IMR-90 (cell line): ENCODE measurements at regions not wholly inside any gene's neighbourhood (a gene's known extent, or its start where the extent isn't known, plus 50 kb on each side); places are given as distances from the start of the nearest gene placed in this dataset.

ENCODE experiments used
- ATAC-seq: fragments of 200-7000 bp; cut with Tn5 transposase; 2 replicates; pipeline ENCODE4 v1.9.1; 2020; ENCODE audit warnings: low read depth, mild to moderate bottlenecking, moderate library complexity
- BruUV-seq: library from RNA; stranded (reverse); fragments of 400-500 nt; replicated peaks from 2 replicates; lab custom pipeline; 2021; lab: Mats Ljungman, UMichigan
- CTCF ChIA-PET: fragments of 300-600 bp; formaldehyde crosslinking; extraction: SDS; loops from one replicate; lab custom pipeline; 2021; ENCODE audit warnings: antibody characterized with exemption; lab: Yijun Ruan, JAX
- POLR2A ChIA-PET: fragments of 300-600 bp; sonication (Branson Sonifier 250); formaldehyde crosslinking; loops from one replicate; lab custom pipeline; 2022; ENCODE audit warnings: antibody characterized with exemption; ENCODE audit not compliant: unreplicated experiment; lab: Charles Lee
- DNase-seq: peaks from one replicate; pipeline ENCODE4 v3.0.0; 2013
- H2AFZ ChIP-seq: replicated peaks from 2 replicates; pipeline ENCODE3; 2013; ENCODE audit warnings: low read length, mild to moderate bottlenecking; ENCODE audit not compliant: poor library complexity
- H2AK5ac ChIP-seq: 2 replicates; pipeline ENCODE4 v1.6.1; 2013; ENCODE audit warnings: low read depth, low read length, inconsistent platforms
- H2AK9ac ChIP-seq: replicated peaks from 2 replicates; pipeline ENCODE3; 2013; ENCODE audit warnings: mild to moderate bottlenecking, low read depth, low read length, moderate library complexity; ENCODE audit not compliant: poor library complexity
- H2BK120ac ChIP-seq: 2 replicates; pipeline ENCODE4 v1.6.1; 2013; ENCODE audit warnings: low read depth, low read length, inconsistent platforms
- H2BK15ac ChIP-seq: 3 replicates; pipeline ENCODE4 v1.6.1; 2013; ENCODE audit warnings: low read depth, low read length, inconsistent platforms
- H2BK20ac ChIP-seq: 2 replicates; pipeline ENCODE4 v1.6.1; 2013; ENCODE audit warnings: low read depth, mild to moderate bottlenecking, inconsistent platforms, low read length, moderate library complexity
- H2BK5ac ChIP-seq: 2 replicates; pipeline ENCODE4 v1.6.1; 2013; ENCODE audit warnings: mild to moderate bottlenecking, low read depth, low read length, inconsistent platforms; ENCODE audit not compliant: poor library complexity, severe bottlenecking
- H3K14ac ChIP-seq: replicated peaks from 2 replicates; pipeline ENCODE4 v1.6.1; 2013; ENCODE audit warnings: low read depth, low read length, inconsistent platforms
- H3K18ac ChIP-seq: 2 replicates; pipeline ENCODE4 v1.6.1; 2013; ENCODE audit warnings: low read depth, low read length, control low read depth
- H3K23ac ChIP-seq: 2 replicates; pipeline ENCODE4 v1.6.1; 2013; ENCODE audit warnings: low read depth, low read length, inconsistent platforms
- H3K27ac ChIP-seq: 2 replicates; pipeline ENCODE4 v1.5.1; 2013; ENCODE audit warnings: mild to moderate bottlenecking, control low read depth, low read length; ENCODE audit not compliant: insufficient read depth
- H3K27me3 ChIP-seq: 2 replicates; pipeline ENCODE4 v1.6.1; 2013; ENCODE audit warnings: low read length; ENCODE audit not compliant: control insufficient read depth, insufficient read depth
- H3K36me3 ChIP-seq: 2 replicates; pipeline ENCODE4 v1.6.1; 2013; ENCODE audit warnings: low read length, mixed read lengths; ENCODE audit not compliant: control insufficient read depth, insufficient read depth
- H3K4ac ChIP-seq: 2 replicates; pipeline ENCODE4 v1.6.1; 2013; ENCODE audit warnings: low read depth, low read length, inconsistent platforms
- H3K4me1 ChIP-seq: 2 replicates; pipeline ENCODE4 v1.6.1; 2013; ENCODE audit warnings: low read length, mixed read lengths; ENCODE audit not compliant: control insufficient read depth, insufficient read depth
- H3K4me2 ChIP-seq: 2 replicates; pipeline ENCODE4 v1.6.1; 2013; ENCODE audit warnings: low read depth, mild to moderate bottlenecking, control low read depth, low read length, moderate library complexity
- H3K4me3 ChIP-seq: 2 replicates; pipeline ENCODE4 v1.5.1; 2013; ENCODE audit warnings: low read depth, mild to moderate bottlenecking, control low read depth, low read length, moderate library complexity; ENCODE audit not compliant: insufficient read depth
- H3K56ac ChIP-seq: 2 replicates; pipeline ENCODE4 v1.6.1; 2013; ENCODE audit warnings: low read length, inconsistent platforms; ENCODE audit not compliant: insufficient read depth; ENCODE audit errors: extremely low read depth
- H3K79me1 ChIP-seq, 2 experiments: 2 replicates each; pipeline ENCODE4 v1.6.1; 2013; ENCODE audit warnings: low read length in 2 of 2, inconsistent platforms in 1 of 2, low read depth in 1 of 2
- H3K9ac ChIP-seq: 2 replicates; pipeline ENCODE4 v1.6.1; 2013; ENCODE audit warnings: low read depth, low read length, control low read depth
- H3K9me1 ChIP-seq: 2 replicates; pipeline ENCODE4 v1.6.1; 2013; ENCODE audit warnings: low read length, inconsistent platforms; ENCODE audit not compliant: insufficient read depth
- H3K9me3 ChIP-seq: 2 replicates; pipeline ENCODE4 v1.6.1; 2013; ENCODE audit warnings: low read length; ENCODE audit not compliant: control insufficient read depth, insufficient read depth
- H4K20me1 ChIP-seq: 2 replicates; pipeline ENCODE4 v1.6.1; 2013; ENCODE audit warnings: low read length, inconsistent platforms; ENCODE audit not compliant: insufficient read depth
- H4K5ac ChIP-seq: 2 replicates; pipeline ENCODE4 v1.6.1; 2013; ENCODE audit warnings: mild to moderate bottlenecking, low read depth, low read length, control low read depth
- H4K8ac ChIP-seq, 2 experiments: 2 replicates each; pipeline ENCODE4 v1.6.1; 2013; ENCODE audit warnings: low read depth in 2 of 2, low read length in 2 of 2, control low read depth in 1 of 2, inconsistent platforms in 1 of 2
- H4K91ac ChIP-seq: 2 replicates; pipeline ENCODE4 v1.6.1; 2013; ENCODE audit warnings: low read depth, low read length, inconsistent platforms; ENCODE audit not compliant: insufficient read depth
- FOS ChIP-seq: fragments of 150-350 bp; IDR thresholded peaks from 2 replicates; pipeline ENCODE4 v1.6.1; 2016; ENCODE audit warnings: low read depth, low read length
- WGBS, 2 experiments: methylation state at CpG; one replicate each; pipeline versions ENCODE4 v1.1.5 to v1.1.7; 2013; ENCODE audit warnings: missing lambda C conversion rate in 2 of 2; ENCODE audit not compliant: insufficient read length in 1 of 2; ENCODE audit errors: extremely low coverage in 2 of 2; 5-methylcytosine and 5-hydroxymethylcytosine counted together
- dilution Hi-C: fragments of 300-500 bp; cut with HindIII; formaldehyde crosslinking; loops from one replicate; pipeline ENCODE4 v1.14.3; 2018; ENCODE audit warnings: low sequenced_read_pairs; ENCODE audit not compliant: unreplicated experiment
- in situ Hi-C: fragments of 300-500 bp; cut with MboI; formaldehyde crosslinking; loops from 3 replicates; pipeline ENCODE4 v1.14.3; 2019; ENCODE audit warnings: low sequenced_read_pairs, inconsistent platforms, mixed read lengths
- intact Hi-C: fragments of 100-400 bp; cut with micrococcal nuclease; formaldehyde crosslinking; loops from 2 replicates; pipeline ENCODE4 v1.10.0; 2022

- H3K4me3 ChIP-seq = no peak overlapping the region
- H2BK5ac ChIP-seq = no peak overlapping the region
- H3K79me1 ChIP-seq = no peaks in the 10 kb centered on the region
- H3K27ac ChIP-seq = no peak overlapping the region
- no peak overlapping the region for H3K56ac ChIP-seq
- CTCF ChIA-PET = no interaction called here
- BruUV-seq = no TSS peak
- TF ChIP-seq FOS = no peak
- no peaks in the 10 kb centered on the region for H3K4me1 ChIP-seq
- POLR2A ChIA-PET = no interaction called here
- no CpG with 5 or more reads among the region's 7 CpGs for WGBS, 2 experiments
- H4K5ac ChIP-seq = no peak overlapping the region
- no peak overlapping the region for H3K18ac ChIP-seq
- in situ Hi-C loops = no loop called here
- intact Hi-C loops = loop anchor here (10.0 kb wide), 1 partner anchor 1675 kb away; no protein-coding TSS in a partner anchor
- H3K4me2 ChIP-seq = no peak overlapping the region
- H2AK5ac ChIP-seq = no peak overlapping the region
- DNase-seq = no peak
- no peak overlapping the region for H3K9ac ChIP-seq
- no peaks in the 10 kb centered on the region for H3K36me3 ChIP-seq
- H3K23ac ChIP-seq = no peak overlapping the region
- no peak overlapping the region for H2AFZ ChIP-seq
- no peak overlapping the region for H3K4ac ChIP-seq
- H3K9me1 ChIP-seq = no peaks in the 10 kb centered on the region
- H4K20me1 ChIP-seq = no peaks in the 10 kb centered on the region
- H3K14ac ChIP-seq = no peak overlapping the region
- peaks cover 14% of the 10 kb centered on the region for H3K9me3 ChIP-seq
- no peak overlapping the region for H4K91ac ChIP-seq
- H2BK15ac ChIP-seq = no peak overlapping the region
- no peak for ATAC-seq
- H2BK120ac ChIP-seq = no peak overlapping the region
- H2BK20ac ChIP-seq = no peak overlapping the region
- dilution Hi-C loops = no loop called here
- no peak overlapping the region for H4K8ac ChIP-seq
- H2AK9ac ChIP-seq = no peak overlapping the region
- no peaks in the 10 kb centered on the region for H3K27me3 ChIP-seq
These were observed 365.0 kb upstream of the SEMA6A start for GRCh38 chr5:116939641-116940040.
